ENCODE measurements at regions not wholly inside any gene's neighbourhood (a gene's known extent, or its start where the extent isn't known, plus 50 kb on each side); places are given as distances from the start of the nearest gene placed in this dataset.

GRCh38 chr20:50251992-50252511 lies 61.4 kb downstream of the CEBPB start:
- H3K36me3 Mint-ChIP-seq (ENCODE audit: low read depth) = no peaks in the 10 kb centered on the region
- no peak for DNase-seq (ENCODE audit: low spot score)
- H3K9me3 Mint-ChIP-seq = no peaks in the 10 kb centered on the region
- no peak overlapping the region for H3K27ac Mint-ChIP-seq
- H3K4me3 Mint-ChIP-seq = no peak overlapping the region
- peaks cover 2% of the 10 kb centered on the region for H3K27me3 Mint-ChIP-seq (ENCODE audit: low read depth)
- H3K4me1 Mint-ChIP-seq (ENCODE audit: low read depth) = no peaks in the 10 kb centered on the region

- H3K27ac Mint-ChIP-seq = no peak overlapping the region
- no peaks in the 10 kb centered on the region for H3K36me3 Mint-ChIP-seq (ENCODE audit: low read depth)
- H3K27me3 Mint-ChIP-seq (ENCODE audit: low read depth) = peaks cover 2% of the 10 kb centered on the region
- DNase-seq (ENCODE audit: low spot score) = no peak
- no peaks in the 10 kb centered on the region for H3K9me3 Mint-ChIP-seq
- no peak overlapping the region for H3K4me3 Mint-ChIP-seq
- H3K4me1 Mint-ChIP-seq (ENCODE audit: low read depth) = no peaks in the 10 kb centered on the region
Measured at GRCh38 chr20:50252701-50253100, 62.1 kb downstream of the CEBPB start.

GRCh38 chr20:50253101-50253500 lies 62.5 kb downstream of the CEBPB start:
- Mint-ChIP-seq H3K36me3 (ENCODE audit: low read depth) (no peaks in the 10 kb centered on the region), H3K27me3 (ENCODE audit: low read depth) (peaks cover 2% of the 10 kb centered on the region), H3K9me3 (no peaks in the 10 kb centered on the region), H3K4me1 (ENCODE audit: low read depth) (no peaks in the 10 kb centered on the region), H3K27ac (no peak overlapping the region), H3K4me3 (no peak overlapping the region)
- no peak for DNase-seq (ENCODE audit: low spot score)

- Mint-ChIP-seq H3K27me3 (ENCODE audit: low read depth) (peaks cover 2% of the 10 kb centered on the region), H3K27ac (no peak overlapping the region), H3K36me3 (ENCODE audit: low read depth) (no peaks in the 10 kb centered on the region), H3K9me3 (no peaks in the 10 kb centered on the region), H3K4me3 (no peak overlapping the region), H3K4me1 (ENCODE audit: low read depth) (peaks cover 2% of the 10 kb centered on the region)
- no peak for DNase-seq (ENCODE audit: low spot score)
Measured at GRCh38 chr20:50254466-50255079, 63.9 kb downstream of the CEBPB start.

- DNase-seq (ENCODE audit: low spot score) = no peak
- Mint-ChIP-seq H3K27me3 (ENCODE audit: low read depth) (peaks cover 2% of the 10 kb centered on the region), H3K9me3 (no peaks in the 10 kb centered on the region), H3K4me3 (no peak overlapping the region), H3K36me3 (ENCODE audit: low read depth) (no peaks in the 10 kb centered on the region), H3K4me1 (ENCODE audit: low read depth) (peaks cover 6% of the 10 kb centered on the region), H3K27ac (no peak overlapping the region)
Measured at GRCh38 chr20:50256577-50256976, 65.9 kb downstream of the CEBPB start.

GRCh38 chr20:50257860-50258259 lies 67.2 kb downstream of the CEBPB start:
- Mint-ChIP-seq H3K4me1 (ENCODE audit: low read depth) (peaks cover 6% of the 10 kb centered on the region), H3K36me3 (ENCODE audit: low read depth) (no peaks in the 10 kb centered on the region), H3K27ac (no peak overlapping the region), H3K9me3 (no peaks in the 10 kb centered on the region), H3K27me3 (ENCODE audit: low read depth) (peaks cover 2% of the 10 kb centered on the region), H3K4me3 (no peak overlapping the region)
- no peak for DNase-seq (ENCODE audit: low spot score)

- H3K27ac Mint-ChIP-seq = no peak overlapping the region
- no peaks in the 10 kb centered on the region for H3K36me3 Mint-ChIP-seq (ENCODE audit: low read depth)
Measured at GRCh38 chr20:50258790-50259483, 68.3 kb downstream of the CEBPB start.

GRCh38 chr20:50259705-50260478 lies 69.3 kb downstream of the CEBPB start:
- H3K9me3 Mint-ChIP-seq = no peaks in the 10 kb centered on the region
- peak overlapping the region; percentile 40 for H3K27ac Mint-ChIP-seq
- H3K36me3 Mint-ChIP-seq (ENCODE audit: low read depth) = no peaks in the 10 kb centered on the region
- no peak for DNase-seq (ENCODE audit: low spot score)
- H3K27me3 Mint-ChIP-seq (ENCODE audit: low read depth) = no peaks in the 10 kb centered on the region
- no peak overlapping the region for H3K4me3 Mint-ChIP-seq
- H3K4me1 Mint-ChIP-seq (ENCODE audit: low read depth) = peaks cover 6% of the 10 kb centered on the region

More at GRCh38 chr20:50258790-50259483, 68.3 kb downstream of the CEBPB start:
- Mint-ChIP-seq H3K4me3 (no peak overlapping the region), H3K27me3 (ENCODE audit: low read depth) (peaks cover 2% of the 10 kb centered on the region), H3K4me1 (ENCODE audit: low read depth) (peaks cover 6% of the 10 kb centered on the region), H3K9me3 (no peaks in the 10 kb centered on the region)
- DNase-seq (ENCODE audit: low spot score) = no peak

- Mint-ChIP-seq H3K27me3 (ENCODE audit: low read depth) (no peaks in the 10 kb centered on the region), H3K4me1 (ENCODE audit: low read depth) (peaks cover 10% of the 10 kb centered on the region), H3K27ac (no peak overlapping the region), H3K4me3 (no peak overlapping the region), H3K9me3 (no peaks in the 10 kb centered on the region), H3K36me3 (ENCODE audit: low read depth) (no peaks in the 10 kb centered on the region)
- DNase-seq (ENCODE audit: low spot score) = no peak
Measured at GRCh38 chr20:50260479-50261221, 70.0 kb downstream of the CEBPB start.

- no peaks in the 10 kb centered on the region for H3K9me3 Mint-ChIP-seq
- no peak overlapping the region for H3K4me3 Mint-ChIP-seq
- DNase-seq (ENCODE audit: low spot score) = no peak
- H3K4me1 Mint-ChIP-seq (ENCODE audit: low read depth) = peaks cover 13% of the 10 kb centered on the region
- no peaks in the 10 kb centered on the region for H3K27me3 Mint-ChIP-seq (ENCODE audit: low read depth)
- H3K27ac Mint-ChIP-seq = peak overlapping the region; percentile 28
- no peaks in the 10 kb centered on the region for H3K36me3 Mint-ChIP-seq (ENCODE audit: low read depth)
Measured at GRCh38 chr20:50261471-50262212, 71.0 kb downstream of the CEBPB start.

- H3K36me3 Mint-ChIP-seq (ENCODE audit: low read depth) = no peaks in the 10 kb centered on the region
- H3K27me3 Mint-ChIP-seq (ENCODE audit: low read depth) = no peaks in the 10 kb centered on the region
- no peak for DNase-seq (ENCODE audit: low spot score)
- no peaks in the 10 kb centered on the region for H3K9me3 Mint-ChIP-seq
- H3K27ac Mint-ChIP-seq = no peak overlapping the region
- no peak overlapping the region for H3K4me3 Mint-ChIP-seq
- H3K4me1 Mint-ChIP-seq (ENCODE audit: low read depth) = peaks cover 13% of the 10 kb centered on the region
Measured at GRCh38 chr20:50263831-50264230, 73.2 kb downstream of the CEBPB start.

- Mint-ChIP-seq H3K36me3 (ENCODE audit: low read depth) (no peaks in the 10 kb centered on the region), H3K27ac (no peak overlapping the region), H3K27me3 (ENCODE audit: low read depth) (no peaks in the 10 kb centered on the region), H3K4me3 (no peak overlapping the region), H3K4me1 (ENCODE audit: low read depth) (peaks cover 11% of the 10 kb centered on the region), H3K9me3 (no peaks in the 10 kb centered on the region)
- DNase-seq (ENCODE audit: low spot score) = no peak
Measured at GRCh38 chr20:50264534-50265145, 74.0 kb downstream of the CEBPB start.
